A549 (cell line): ENCODE measurements at regions not wholly inside any gene's neighbourhood (a gene's known extent, or its start where the extent isn't known, plus 50 kb on each side); places are given as distances from the start of the nearest gene placed in this dataset.

Source experiments
- CTCF ChIP-seq: fragments of >200 bp; sonication (Bioruptor Twin); formaldehyde crosslinking; IDR thresholded peaks from 3 replicates; pipeline ENCODE4 v1.5.1; 2016
- MAX ChIP-seq: IDR thresholded peaks from 2 replicates; pipeline ENCODE4 v1.6.1; 2012
- POLR2A ChIP-seq: IDR thresholded peaks from 2 replicates; pipeline ENCODE4 v1.6.1; 2012; ENCODE audit warnings: mild to moderate bottlenecking, low read length
- RAD21 ChIP-seq, 2 experiments: fragments of >200 bp in 1 of 2; sonication (Bioruptor Twin) in 1 of 2; formaldehyde crosslinking in 1 of 2; IDR thresholded peaks in 1 of 2; conservative IDR thresholded peaks in 1 of 2; 2 replicates in 1 of 2; 3 replicates in 1 of 2; pipeline ENCODE4 v1.6.1; 2012 to 2018; ENCODE audit warnings: inconsistent platforms in 1 of 2
- RCOR1 ChIP-seq: fragments of 150-350 bp; IDR thresholded peaks from 2 replicates; pipeline ENCODE4 v1.6.1; 2014; ENCODE audit warnings: antibody characterized with exemption, low read length, low read depth
- REST ChIP-seq: fragments of 200-600 bp; sonication (generic); IDR thresholded peaks from 2 replicates; pipeline ENCODE4 v1.6.1; 2016; ENCODE audit warnings: antibody characterized with exemption, mild to moderate bottlenecking, moderate library complexity
- TP53 ChIP-seq: fragments of 250-450 bp; sonication (Bioruptor Pico); IDR thresholded peaks from 2 replicates; pipeline ENCODE4 v1.5.0; 2021; ENCODE audit warnings: mild to moderate bottlenecking, moderate library complexity

GRCh38 chr2:64914735-64915509, 74.3 kb upstream of the SLC1A4 start:
- no peak for TF ChIP-seq RAD21 (conservative IDR thresholded peaks at IDR 0.05 in 1 of 2, IDR thresholded peaks at IDR 0.05 in 1 of 2)
- TF ChIP-seq POLR2A = no peak
- TF ChIP-seq MAX = no peak
- no peak for TF ChIP-seq REST
- no peak for TF ChIP-seq CTCF
- no peak for TF ChIP-seq RCOR1
- no peak for TF ChIP-seq TP53 (CRISPR knock-in tag)
